ENCODE measurements at regions not wholly inside any gene's neighbourhood (a gene's known extent, or its start where the extent isn't known, plus 50 kb on each side); places are given as distances from the start of the nearest gene placed in this dataset.

DNA sequence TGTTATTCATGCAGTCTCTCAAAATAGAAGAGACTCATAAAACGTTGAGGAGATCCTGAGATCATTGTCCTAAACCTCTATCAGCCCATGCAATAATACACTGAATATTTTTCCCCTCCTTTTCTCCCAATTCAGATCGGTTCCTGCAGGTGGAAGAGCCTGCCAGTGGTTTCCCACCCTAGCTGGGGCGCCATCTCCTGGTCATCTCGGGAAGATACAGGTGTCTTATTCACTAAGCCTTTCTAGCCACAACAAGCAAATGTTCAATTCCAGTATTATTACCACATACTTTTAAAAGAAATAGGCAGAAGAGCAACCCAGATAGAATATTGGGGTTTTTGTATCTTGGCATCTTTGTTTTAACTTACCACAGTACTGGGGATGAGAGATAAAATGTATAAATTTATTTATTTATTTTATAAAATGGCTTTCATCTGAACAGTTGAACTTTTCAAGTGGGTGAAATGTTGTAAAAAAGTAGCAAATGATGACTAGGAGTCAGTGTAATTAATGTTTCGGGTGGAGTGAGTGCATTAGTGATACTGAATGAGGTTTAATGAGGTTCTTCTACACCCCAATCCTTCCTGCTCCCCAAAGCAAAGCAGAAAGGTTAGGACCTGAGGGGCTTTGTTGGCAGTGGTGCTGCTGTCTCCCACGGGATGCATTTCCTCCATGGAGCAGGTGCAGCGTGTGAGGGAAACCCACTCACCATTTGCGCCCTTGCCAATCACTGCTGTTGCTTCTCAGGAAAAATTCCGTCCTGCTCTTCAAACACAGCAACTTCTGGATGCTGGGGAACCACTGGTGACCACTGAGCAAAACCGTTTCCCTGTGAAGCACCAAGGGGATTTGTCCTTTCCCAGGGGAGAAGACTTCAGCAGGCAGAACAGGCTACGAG lies 147.1 kb upstream of the FHL2 start:
- TF ChIP-seq EZH2 (IDR thresholded peaks at IDR 0.05), result no peak
- TF ChIP-seq EZH2phosphoT487 (IDR thresholded peaks at IDR 0.05), result no peak
- TF ChIP-seq, protein P1, sequence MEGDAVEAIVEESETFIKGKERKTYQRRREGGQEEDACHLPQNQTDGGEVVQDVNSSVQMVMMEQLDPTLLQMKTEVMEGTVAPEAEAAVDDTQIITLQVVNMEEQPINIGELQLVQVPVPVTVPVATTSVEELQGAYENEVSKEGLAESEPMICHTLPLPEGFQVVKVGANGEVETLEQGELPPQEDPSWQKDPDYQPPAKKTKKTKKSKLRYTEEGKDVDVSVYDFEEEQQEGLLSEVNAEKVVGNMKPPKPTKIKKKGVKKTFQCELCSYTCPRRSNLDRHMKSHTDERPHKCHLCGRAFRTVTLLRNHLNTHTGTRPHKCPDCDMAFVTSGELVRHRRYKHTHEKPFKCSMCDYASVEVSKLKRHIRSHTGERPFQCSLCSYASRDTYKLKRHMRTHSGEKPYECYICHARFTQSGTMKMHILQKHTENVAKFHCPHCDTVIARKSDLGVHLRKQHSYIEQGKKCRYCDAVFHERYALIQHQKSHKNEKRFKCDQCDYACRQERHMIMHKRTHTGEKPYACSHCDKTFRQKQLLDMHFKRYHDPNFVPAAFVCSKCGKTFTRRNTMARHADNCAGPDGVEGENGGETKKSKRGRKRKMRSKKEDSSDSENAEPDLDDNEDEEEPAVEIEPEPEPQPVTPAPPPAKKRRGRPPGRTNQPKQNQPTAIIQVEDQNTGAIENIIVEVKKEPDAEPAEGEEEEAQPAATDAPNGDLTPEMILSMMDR (IDR thresholded peaks at IDR 0.05), result peak; percentile 94
- Histone ChIP-seq H3K4me2 (no peak overlapping the region), H3F3A (ENCODE audit: low read depth) (no peaks in the 10 kb centered on the region), H2AFZ (replicated peaks) (peak overlapping the region; percentile 58), H3K9ac (no peak overlapping the region), H3K27ac (no peak overlapping the region), H3K4me3 (no peak overlapping the region), H3K79me2 (ENCODE audit: low read depth) (no peaks in the 10 kb centered on the region), H3K36me3 (no peaks in the 10 kb centered on the region), H3K4me1 (no peaks in the 10 kb centered on the region), H3K27me3 (no peaks in the 10 kb centered on the region), H3K9me3 (ENCODE audit: low read depth) (no peaks in the 10 kb centered on the region), H4K20me1 (ENCODE audit: low read depth) (no peaks in the 10 kb centered on the region)
- H3K36me3 Mint-ChIP-seq, result no peaks in the 10 kb centered on the region
- DNase-seq (ENCODE audit: low spot score), result peak; percentile 80
- peaks cover 11% of the 10 kb centered on the region for H3K4me1 Mint-ChIP-seq
- H3K9me3 Mint-ChIP-seq, result no peaks in the 10 kb centered on the region
- H3K27ac Mint-ChIP-seq, result no peak overlapping the region
- no peak overlapping the region for H3K4me3 Mint-ChIP-seq
- no peaks in the 10 kb centered on the region for H3K27me3 Mint-ChIP-seq (ENCODE audit: insufficient read depth, low read depth)

- no peaks in the 10 kb centered on the region for H3K36me3 ChIP-seq
- H3K27me3 ChIP-seq, result no peaks in the 10 kb centered on the region
- no peaks in the 10 kb centered on the region for H3K36me3 Mint-ChIP-seq
- H4K20me1 ChIP-seq (ENCODE audit: low read depth), result no peaks in the 10 kb centered on the region
- no peak overlapping the region for H2AFZ ChIP-seq (replicated peaks)
- H3K4me1 ChIP-seq, result no peaks in the 10 kb centered on the region
- H3K4me3 Mint-ChIP-seq, result no peak overlapping the region
- no peak overlapping the region for H3K27ac ChIP-seq
- no peaks in the 10 kb centered on the region for H3K79me2 ChIP-seq (ENCODE audit: low read depth)
- H3F3A ChIP-seq (ENCODE audit: low read depth), result no peaks in the 10 kb centered on the region
- H3K9ac ChIP-seq, result no peak overlapping the region
- no peak for DNase-seq (ENCODE audit: low spot score)
- H3K27ac Mint-ChIP-seq, result no peak overlapping the region
- H3K4me1 Mint-ChIP-seq, result peaks cover 11% of the 10 kb centered on the region
- TF ChIP-seq EZH2phosphoT487 (IDR thresholded peaks at IDR 0.05) (no peak), EZH2 (IDR thresholded peaks at IDR 0.05) (no peak)
- TF ChIP-seq, protein P1 (IDR thresholded peaks at IDR 0.05), result no peak
- H3K27me3 Mint-ChIP-seq (ENCODE audit: insufficient read depth, low read depth), result no peaks in the 10 kb centered on the region
- no peak overlapping the region for H3K4me3 ChIP-seq
- no peak overlapping the region for H3K4me2 ChIP-seq
- no peaks in the 10 kb centered on the region for H3K9me3 Mint-ChIP-seq
- H3K9me3 ChIP-seq (ENCODE audit: low read depth), result no peaks in the 10 kb centered on the region
Observed at GRCh38 chr2:105544591-105545377, 145.9 kb upstream of the FHL2 start.

- TF ChIP-seq, protein P1 (IDR thresholded peaks at IDR 0.05), result no peak
- no peak for TF ChIP-seq EZH2 (IDR thresholded peaks at IDR 0.05)
- no peak for TF ChIP-seq EZH2phosphoT487 (IDR thresholded peaks at IDR 0.05)
- Mint-ChIP-seq H3K27ac (no peak overlapping the region), H3K36me3 (no peaks in the 10 kb centered on the region)
Observed at GRCh38 chr2:105541189-105542050, 142.6 kb upstream of the FHL2 start.

More at GRCh38 chr2:105541189-105542050, 142.6 kb upstream of the FHL2 start:
- Histone ChIP-seq H3K79me2 (ENCODE audit: low read depth) (no peaks in the 10 kb centered on the region), H4K20me1 (ENCODE audit: low read depth) (no peaks in the 10 kb centered on the region), H3K9me3 (ENCODE audit: low read depth) (no peaks in the 10 kb centered on the region), H3K4me1 (no peaks in the 10 kb centered on the region), H3K9ac (no peak overlapping the region), H3K36me3 (no peaks in the 10 kb centered on the region), H3K27me3 (no peaks in the 10 kb centered on the region), H2AFZ (replicated peaks) (no peak overlapping the region), H3K4me2 (no peak overlapping the region), H3K27ac (no peak overlapping the region), H3K4me3 (no peak overlapping the region), H3F3A (ENCODE audit: low read depth) (no peaks in the 10 kb centered on the region)
- no peak for DNase-seq (ENCODE audit: low spot score)
- peaks cover 3% of the 10 kb centered on the region for H3K4me1 Mint-ChIP-seq
- no peaks in the 10 kb centered on the region for H3K27me3 Mint-ChIP-seq (ENCODE audit: insufficient read depth, low read depth)
- no peak overlapping the region for H3K4me3 Mint-ChIP-seq
- no peaks in the 10 kb centered on the region for H3K9me3 Mint-ChIP-seq
